ENCODE measurements at regions not wholly inside any gene's neighbourhood (a gene's known extent, or its start where the extent isn't known, plus 50 kb on each side); places are given as distances from the start of the nearest gene placed in this dataset.
"Not testable (repeated sequence)": the region's sequence is repeated elsewhere in the genome, so short reads cannot be mapped to it uniquely, and the experiment has no call there.

- not testable (repeated sequence) for TF ChIP-seq CSRNP3 (CRISPR knock-in tag; IDR thresholded peaks at IDR 0.05); ESRRG (CRISPR knock-in tag; IDR thresholded peaks at IDR 0.05); ZFP30 (CRISPR knock-in tag; IDR thresholded peaks at IDR 0.05); ZFP3 (CRISPR knock-in tag; IDR thresholded peaks at IDR 0.05); GLIS3 (CRISPR knock-in tag; IDR thresholded peaks at IDR 0.05); BACH2 (CRISPR knock-in tag; IDR thresholded peaks at IDR 0.05; ENCODE audit: borderline replicate concordance); TOX (CRISPR knock-in tag; IDR thresholded peaks at IDR 0.05; ENCODE audit: borderline replicate concordance); POU6F1 (CRISPR knock-in tag; IDR thresholded peaks at IDR 0.05; ENCODE audit: borderline replicate concordance, low read depth); RARB (CRISPR knock-in tag; IDR thresholded peaks at IDR 0.05); PPARA (CRISPR knock-in tag; IDR thresholded peaks at IDR 0.05; ENCODE audit: borderline replicate concordance); ARNTL (CRISPR knock-in tag; IDR thresholded peaks at IDR 0.05; ENCODE audit: borderline replicate concordance, low read depth)
These were observed 95.2 kb upstream of the LRPAP1 start for GRCh38 chr4:3627456-3627855.
